Activated CD8-positive, alpha-beta T cell treated with anti-CD3 and anti-CD28 coated beads for 36 hours (primary cell): ENCODE measurements at regions not wholly inside any gene's neighbourhood (a gene's known extent, or its start where the extent isn't known, plus 50 kb on each side); places are given as distances from the start of the nearest gene placed in this dataset.

Experiments
- ATAC-seq: fragments of 200-7000 bp; cut with Tn5 transposase; one replicate; pipeline ENCODE4 v1.10.0; 2021; ENCODE audit warnings: mild to moderate bottlenecking, moderate library complexity
- CTCF ChIA-PET: fragments of 350-600 bp; sonication (Branson Sonifier 250); formaldehyde crosslinking; loops from one replicate; lab custom pipeline; 2021; ENCODE audit warnings: antibody characterized with exemption; lab: Charles Lee
- POLR2A ChIA-PET: fragments of 350-600 bp; sonication (Branson Sonifier 250); formaldehyde crosslinking; loops from one replicate; lab custom pipeline; 2021; ENCODE audit warnings: antibody characterized with exemption; lab: Charles Lee
- DNase-seq: peaks from one replicate; pipeline ENCODE4 v3.0.0-alpha.2; 2020
- H3K27ac Mint-ChIP-seq: one replicate; pipeline ENCODE4 v1.8.0; 2021; ENCODE audit warnings: mild to moderate bottlenecking, mixed read lengths
- H3K27me3 Mint-ChIP-seq: one replicate; pipeline ENCODE4 v1.8.0; 2021; ENCODE audit warnings: mixed read lengths
- H3K36me3 Mint-ChIP-seq: one replicate; pipeline ENCODE4 v1.8.0; 2021; ENCODE audit warnings: low read depth, mixed read lengths
- H3K4me1 Mint-ChIP-seq: one replicate; pipeline ENCODE4 v1.8.0; 2021; ENCODE audit warnings: low read depth, mixed read lengths
- H3K4me3 Mint-ChIP-seq: one replicate; pipeline ENCODE4 v1.8.0; 2021; ENCODE audit warnings: mild to moderate bottlenecking, moderate library complexity, mixed read lengths
- H3K9me3 Mint-ChIP-seq: one replicate; pipeline ENCODE4 v1.8.0; 2021; ENCODE audit warnings: mixed read lengths
- CTCF ChIP-seq: fragments of 200-600 bp; IDR thresholded peaks from one replicate; pipeline ENCODE4 v1.8.0; 2022; ENCODE audit warnings: antibody characterized with exemption, mild to moderate bottlenecking
- intact Hi-C: fragments of 100-400 bp; cut with micrococcal nuclease; formaldehyde crosslinking; loops from one replicate; pipeline ENCODE4 v1.10.0; 2022

GRCh38 chr4:18227880-18228279 is 206.3 kb upstream of the LCORL start:
- ATAC-seq = no peak
- TF ChIP-seq CTCF = no peak
- DNase-seq = no peak
- CTCF ChIA-PET = no interaction called here
- Mint-ChIP-seq H3K27me3 (peaks cover 9% of the 10 kb centered on the region), H3K9me3 (peaks cover 8% of the 10 kb centered on the region), H3K27ac (no peak overlapping the region), H3K36me3 (no peaks in the 10 kb centered on the region), H3K4me1 (no peaks in the 10 kb centered on the region), H3K4me3 (no peak overlapping the region)
- POLR2A ChIA-PET = no interaction called here
- intact Hi-C loops = no loop called here

GRCh38 chr4:18214411-18215055 is 193.0 kb upstream of the LCORL start:
- intact Hi-C loops = no loop called here
- Mint-ChIP-seq H3K4me1 (no peaks in the 10 kb centered on the region), H3K4me3 (no peak overlapping the region), H3K27ac (no peak overlapping the region), H3K36me3 (no peaks in the 10 kb centered on the region), H3K9me3 (peaks cover 2% of the 10 kb centered on the region), H3K27me3 (peaks cover 6% of the 10 kb centered on the region)
- ChIA-PET POLR2A (no interaction called here), CTCF (no interaction called here)
- ATAC-seq (no peak), DNase-seq (no peak)
- no peak for TF ChIP-seq CTCF

DNA sequence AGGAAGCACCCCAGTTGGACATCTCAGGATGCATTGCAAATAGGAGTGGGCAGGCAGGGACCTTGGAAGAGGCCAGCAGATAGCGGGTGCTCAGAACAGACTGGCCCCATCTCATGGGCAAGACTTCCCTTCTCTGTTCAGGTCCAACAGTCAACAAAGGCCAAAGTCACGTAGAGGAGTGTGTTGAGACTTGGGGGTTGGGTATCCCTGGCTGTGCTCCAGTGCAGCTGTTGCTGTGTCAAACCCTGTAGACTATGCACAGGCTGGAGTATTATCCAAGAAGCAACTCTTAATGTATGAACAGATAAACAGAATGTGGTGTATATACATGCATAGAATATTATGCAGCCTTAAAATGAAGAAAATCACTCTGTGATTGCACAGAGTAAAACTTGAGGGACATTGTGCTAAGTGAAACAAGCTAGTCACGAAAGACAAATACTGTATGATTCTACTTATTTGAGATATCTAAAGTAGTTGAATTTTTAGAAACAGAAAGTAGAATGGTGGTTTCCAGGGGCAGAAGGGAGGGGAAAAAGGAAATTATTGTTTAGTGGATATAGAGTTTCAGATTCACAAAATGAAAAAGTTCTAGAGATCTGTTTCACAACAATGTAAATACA is 192.1 kb upstream of the LCORL start:
- ChIA-PET POLR2A (no interaction called here), CTCF (no interaction called here)
- Mint-ChIP-seq H3K27me3 (peaks cover 4% of the 10 kb centered on the region), H3K27ac (no peak overlapping the region), H3K4me1 (no peaks in the 10 kb centered on the region), H3K4me3 (no peak overlapping the region), H3K9me3 (no peaks in the 10 kb centered on the region), H3K36me3 (no peaks in the 10 kb centered on the region)
- DNase-seq = no peak
- no peak for ATAC-seq
- intact Hi-C loops = no loop called here
- TF ChIP-seq CTCF = no peak

GRCh38 chr4:18209448-18209847 is 187.9 kb upstream of the LCORL start:
- intact Hi-C loops = no loop called here
- no peaks in the 10 kb centered on the region for H3K36me3 Mint-ChIP-seq
- no peaks in the 10 kb centered on the region for H3K4me1 Mint-ChIP-seq
- no peak overlapping the region for H3K4me3 Mint-ChIP-seq
- no peak for DNase-seq
- H3K27me3 Mint-ChIP-seq = peaks cover 4% of the 10 kb centered on the region
- POLR2A ChIA-PET = no interaction called here
- no peak for TF ChIP-seq CTCF
- ATAC-seq = no peak
- no peak overlapping the region for H3K27ac Mint-ChIP-seq
- H3K9me3 Mint-ChIP-seq = no peaks in the 10 kb centered on the region
- CTCF ChIA-PET = no interaction called here

GRCh38 chr4:18203966-18204365 is 182.4 kb upstream of the LCORL start:
- no peaks in the 10 kb centered on the region for H3K27me3 Mint-ChIP-seq
- no peaks in the 10 kb centered on the region for H3K9me3 Mint-ChIP-seq
- no peak for DNase-seq
- POLR2A ChIA-PET = no interaction called here
- intact Hi-C loops = no loop called here
- TF ChIP-seq CTCF = no peak
- no peaks in the 10 kb centered on the region for H3K36me3 Mint-ChIP-seq
- CTCF ChIA-PET = no interaction called here
- no peak overlapping the region for H3K27ac Mint-ChIP-seq
- no peak for ATAC-seq
- H3K4me1 Mint-ChIP-seq = no peaks in the 10 kb centered on the region
- H3K4me3 Mint-ChIP-seq = no peak overlapping the region
